ENCODE measurements at regions not wholly inside any gene's neighbourhood (a gene's known extent, or its start where the extent isn't known, plus 50 kb on each side); places are given as distances from the start of the nearest gene placed in this dataset.

- TF ChIP-seq YY1 (IDR thresholded peaks at IDR 0.05; ENCODE audit: insufficient read depth, insufficient read length) (no peak), ZNF274 (IDR thresholded peaks at IDR 0.05; ENCODE audit: low read depth, low read length) (no peak)
These were observed 1667.8 kb downstream of the PCDH9 start for GRCh38 chr13:65562305-65562704.
